ENCODE measurements at regions not wholly inside any gene's neighbourhood (a gene's known extent, or its start where the extent isn't known, plus 50 kb on each side); places are given as distances from the start of the nearest gene placed in this dataset.

- no peak for TF ChIP-seq POLR2A (IDR thresholded peaks at IDR 0.05; ENCODE audit: low read length)
- no peak for TF ChIP-seq GATA1 (IDR thresholded peaks at IDR 0.05; ENCODE audit: low read depth, low read length)
Measured at GRCh38 chr14:98956661-98957060, 315.3 kb downstream of the BCL11B start.

Data from erythroblast (primary cell).